ENCODE measurements at regions not wholly inside any gene's neighbourhood (a gene's known extent, or its start where the extent isn't known, plus 50 kb on each side); places are given as distances from the start of the nearest gene placed in this dataset.

- H3K36me3 ChIP-seq (ENCODE audit: insufficient read depth, low read length), result no peaks in the 10 kb centered on the region
- no peaks in the 10 kb centered on the region for H3K79me2 ChIP-seq (ENCODE audit: insufficient read depth, low read length)
- no peaks in the 10 kb centered on the region for H4K20me1 ChIP-seq (ENCODE audit: insufficient read depth, low read length)
- H3K27ac ChIP-seq (ENCODE audit: low read length), result no peak overlapping the region
- H3K4me3 ChIP-seq (ENCODE audit: low read depth in 1 of 2, low read length in 2 of 2), result no peak overlapping the region
- H3K4me2 ChIP-seq (ENCODE audit: insufficient read depth, low read length), result no peak overlapping the region
- DNase-seq (no peak), ATAC-seq (ENCODE audit: insufficient read depth, low read depth) (no peak)
- TF ChIP-seq EZH2 (IDR thresholded peaks at IDR 0.05; ENCODE audit: borderline replicate concordance, low read depth, low read length, severe bottlenecking), result no peak
- TF ChIP-seq, protein P1, sequence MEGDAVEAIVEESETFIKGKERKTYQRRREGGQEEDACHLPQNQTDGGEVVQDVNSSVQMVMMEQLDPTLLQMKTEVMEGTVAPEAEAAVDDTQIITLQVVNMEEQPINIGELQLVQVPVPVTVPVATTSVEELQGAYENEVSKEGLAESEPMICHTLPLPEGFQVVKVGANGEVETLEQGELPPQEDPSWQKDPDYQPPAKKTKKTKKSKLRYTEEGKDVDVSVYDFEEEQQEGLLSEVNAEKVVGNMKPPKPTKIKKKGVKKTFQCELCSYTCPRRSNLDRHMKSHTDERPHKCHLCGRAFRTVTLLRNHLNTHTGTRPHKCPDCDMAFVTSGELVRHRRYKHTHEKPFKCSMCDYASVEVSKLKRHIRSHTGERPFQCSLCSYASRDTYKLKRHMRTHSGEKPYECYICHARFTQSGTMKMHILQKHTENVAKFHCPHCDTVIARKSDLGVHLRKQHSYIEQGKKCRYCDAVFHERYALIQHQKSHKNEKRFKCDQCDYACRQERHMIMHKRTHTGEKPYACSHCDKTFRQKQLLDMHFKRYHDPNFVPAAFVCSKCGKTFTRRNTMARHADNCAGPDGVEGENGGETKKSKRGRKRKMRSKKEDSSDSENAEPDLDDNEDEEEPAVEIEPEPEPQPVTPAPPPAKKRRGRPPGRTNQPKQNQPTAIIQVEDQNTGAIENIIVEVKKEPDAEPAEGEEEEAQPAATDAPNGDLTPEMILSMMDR (IDR thresholded peaks at IDR 0.05; ENCODE audit: borderline replicate concordance, extremely low read depth, low read length, poor library complexity, severe bottlenecking), result no peak
- H3K27me3 ChIP-seq (ENCODE audit: insufficient read depth, low read length, poor library complexity), result peaks cover 28% of the 10 kb centered on the region
- H2AFZ ChIP-seq (ENCODE audit: low read depth, low read length), result no peak overlapping the region
- H3K4me1 ChIP-seq (ENCODE audit: insufficient read depth, low read length), result no peaks in the 10 kb centered on the region
- no peaks in the 10 kb centered on the region for H3K9me3 ChIP-seq (ENCODE audit: insufficient read depth, low read length, severe bottlenecking)
- H3K9ac ChIP-seq (ENCODE audit: low read depth, low read length), result no peak overlapping the region
These were observed 192.8 kb upstream of the ADRA1D start for GRCh38 chr20:4441871-4442270.

DNA sequence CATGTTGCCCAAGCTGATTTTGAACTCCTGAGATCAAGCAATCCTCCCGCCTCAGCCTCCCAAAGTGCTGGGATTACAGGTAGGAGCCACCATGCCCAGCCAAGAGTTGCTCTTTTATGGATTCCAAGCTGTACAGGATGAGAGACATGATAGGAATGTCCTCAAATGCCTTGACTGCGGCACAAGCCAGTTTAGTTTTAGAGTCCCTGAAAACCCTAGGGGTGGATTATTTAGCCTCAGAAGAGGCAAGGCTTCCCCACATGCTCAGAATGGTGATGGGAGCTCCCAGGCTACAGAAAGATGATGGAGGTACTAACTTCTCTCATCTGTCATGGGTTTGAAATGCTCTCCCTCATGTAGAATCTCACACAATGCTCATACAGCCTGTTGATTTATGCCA, 192.1 kb upstream of the ADRA1D start:
- Histone ChIP-seq H3K9ac (ENCODE audit: low read depth, low read length) (no peak overlapping the region), H3K9me3 (ENCODE audit: insufficient read depth, low read length, severe bottlenecking) (no peaks in the 10 kb centered on the region), H3K4me2 (ENCODE audit: insufficient read depth, low read length) (no peak overlapping the region), H3K27ac (ENCODE audit: low read length) (no peak overlapping the region), H3K79me2 (ENCODE audit: insufficient read depth, low read length) (no peaks in the 10 kb centered on the region), H3K36me3 (ENCODE audit: insufficient read depth, low read length) (no peaks in the 10 kb centered on the region), H2AFZ (ENCODE audit: low read depth, low read length) (no peak overlapping the region), H3K27me3 (ENCODE audit: insufficient read depth, low read length, poor library complexity) (peaks cover 28% of the 10 kb centered on the region), H3K4me1 (ENCODE audit: insufficient read depth, low read length) (no peaks in the 10 kb centered on the region), H3K4me3 (ENCODE audit: low read depth in 1 of 2, low read length in 2 of 2) (no peak overlapping the region), H4K20me1 (ENCODE audit: insufficient read depth, low read length) (no peaks in the 10 kb centered on the region)
- no peak for TF ChIP-seq EZH2 (IDR thresholded peaks at IDR 0.05; ENCODE audit: borderline replicate concordance, low read depth, low read length, severe bottlenecking)
- TF ChIP-seq, protein P1 (IDR thresholded peaks at IDR 0.05; ENCODE audit: borderline replicate concordance, extremely low read depth, low read length, poor library complexity, severe bottlenecking), result no peak
- no peak for ATAC-seq (ENCODE audit: insufficient read depth, low read depth)
- DNase-seq, result no peak

DNA sequence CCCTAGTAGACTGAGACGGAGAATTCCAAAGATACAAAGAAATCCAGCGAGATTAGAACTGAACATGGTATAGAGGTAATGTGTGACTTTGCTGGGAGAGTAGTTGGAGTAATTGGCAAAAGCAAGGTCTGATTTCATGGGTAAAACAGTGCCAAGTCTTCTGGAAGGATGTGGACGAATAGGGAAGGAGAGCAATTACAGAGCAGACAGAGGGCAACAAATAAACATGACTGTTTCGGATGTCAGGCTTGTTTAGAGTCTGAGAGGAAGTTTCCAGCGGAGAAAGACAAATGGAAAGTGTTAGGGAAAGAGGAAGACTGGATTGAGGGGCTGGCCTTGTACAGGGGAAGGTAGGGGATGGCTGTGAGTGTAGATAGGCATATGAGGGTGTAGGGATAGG, 190.4 kb upstream of the ADRA1D start:
- peaks cover 43% of the 10 kb centered on the region for H3K27me3 ChIP-seq (ENCODE audit: insufficient read depth, low read length, poor library complexity)
- H3K4me2 ChIP-seq (ENCODE audit: insufficient read depth, low read length), result no peak overlapping the region
- DNase-seq (no peak), ATAC-seq (ENCODE audit: insufficient read depth, low read depth) (no peak)
- no peak overlapping the region for H2AFZ ChIP-seq (ENCODE audit: low read depth, low read length)
- H4K20me1 ChIP-seq (ENCODE audit: insufficient read depth, low read length), result no peaks in the 10 kb centered on the region
- H3K27ac ChIP-seq (ENCODE audit: low read length), result no peak overlapping the region
- H3K36me3 ChIP-seq (ENCODE audit: insufficient read depth, low read length), result no peaks in the 10 kb centered on the region
- no peaks in the 10 kb centered on the region for H3K9me3 ChIP-seq (ENCODE audit: insufficient read depth, low read length, severe bottlenecking)
- TF ChIP-seq, protein P1 (IDR thresholded peaks at IDR 0.05; ENCODE audit: borderline replicate concordance, extremely low read depth, low read length, poor library complexity, severe bottlenecking), result no peak
- no peak for TF ChIP-seq EZH2 (IDR thresholded peaks at IDR 0.05; ENCODE audit: borderline replicate concordance, low read depth, low read length, severe bottlenecking)
- no peaks in the 10 kb centered on the region for H3K4me1 ChIP-seq (ENCODE audit: insufficient read depth, low read length)
- no peaks in the 10 kb centered on the region for H3K79me2 ChIP-seq (ENCODE audit: insufficient read depth, low read length)
- no peak overlapping the region for H3K9ac ChIP-seq (ENCODE audit: low read depth, low read length)
- no peak overlapping the region for H3K4me3 ChIP-seq (ENCODE audit: low read depth in 1 of 2, low read length in 2 of 2)

GRCh38 chr20:4437131-4437530, 188.0 kb upstream of the ADRA1D start:
- H3K27ac ChIP-seq (ENCODE audit: low read length), result no peak overlapping the region
- ATAC-seq (ENCODE audit: insufficient read depth, low read depth) (no peak), DNase-seq (no peak)
- no peak overlapping the region for H3K4me3 ChIP-seq (ENCODE audit: low read depth in 1 of 2, low read length in 2 of 2)
- H3K79me2 ChIP-seq (ENCODE audit: insufficient read depth, low read length), result no peaks in the 10 kb centered on the region
- H3K4me2 ChIP-seq (ENCODE audit: insufficient read depth, low read length), result no peak overlapping the region
- peaks cover 35% of the 10 kb centered on the region for H3K27me3 ChIP-seq (ENCODE audit: insufficient read depth, low read length, poor library complexity)
- H3K36me3 ChIP-seq (ENCODE audit: insufficient read depth, low read length), result no peaks in the 10 kb centered on the region
- no peak overlapping the region for H3K9ac ChIP-seq (ENCODE audit: low read depth, low read length)
- H4K20me1 ChIP-seq (ENCODE audit: insufficient read depth, low read length), result no peaks in the 10 kb centered on the region
- H3K4me1 ChIP-seq (ENCODE audit: insufficient read depth, low read length), result no peaks in the 10 kb centered on the region
- H2AFZ ChIP-seq (ENCODE audit: low read depth, low read length), result no peak overlapping the region
- TF ChIP-seq, protein P1 (IDR thresholded peaks at IDR 0.05; ENCODE audit: borderline replicate concordance, extremely low read depth, low read length, poor library complexity, severe bottlenecking), result no peak
- TF ChIP-seq EZH2 (IDR thresholded peaks at IDR 0.05; ENCODE audit: borderline replicate concordance, low read depth, low read length, severe bottlenecking), result no peak
- no peaks in the 10 kb centered on the region for H3K9me3 ChIP-seq (ENCODE audit: insufficient read depth, low read length, severe bottlenecking)

All from DND-41 (cell line).